ENCODE measurements at regions not wholly inside any gene's neighbourhood (a gene's known extent, or its start where the extent isn't known, plus 50 kb on each side); places are given as distances from the start of the nearest gene placed in this dataset.
A peak's percentile ranks its signal among the peaks of the same experiment; 100 is the strongest.

GRCh38 chr18:42641996-42642395, 473.5 kb downstream of the RIT2 start:
- H3K4me2 ChIP-seq (ENCODE audit: insufficient read depth, low read length): no peak overlapping the region
- no peak overlapping the region for H3K9ac ChIP-seq (replicated peaks; ENCODE audit: extremely low read depth, insufficient read depth, low read length)
- DNase-seq (ENCODE audit: low read depth, low spot score) (no peak), FAIRE-seq (no peak)
- intact Hi-C loops (cut with micrococcal nuclease) (no loop called here), dilution Hi-C loops (cut with MboI; ENCODE audit: extremely low pct_ligation_motif_present, low sequenced_read_pairs) (no loop called here)
- H3K36me3 ChIP-seq (ENCODE audit: control insufficient read depth in 2 of 2, extremely low read depth in 1 of 2, insufficient read depth in 2 of 2, low read length in 2 of 2): no peaks in the 10 kb centered on the region
- H2AFZ ChIP-seq (ENCODE audit: low read depth, low read length): no peak overlapping the region
- H3K9me3 ChIP-seq (replicated peaks; ENCODE audit: control insufficient read depth, insufficient read depth, low read length): no peaks in the 10 kb centered on the region
- no peak overlapping the region for H3K27ac ChIP-seq (ENCODE audit: insufficient read depth, low read depth, low read length)
- TF ChIP-seq FOS (IDR thresholded peaks at IDR 0.05; ENCODE audit: borderline replicate concordance, insufficient read depth, low read length): no peak
- TF ChIP-seq MAX (IDR thresholded peaks at IDR 0.05; ENCODE audit: insufficient read depth, insufficient read length): no peak
- TF ChIP-seq, protein P1, sequence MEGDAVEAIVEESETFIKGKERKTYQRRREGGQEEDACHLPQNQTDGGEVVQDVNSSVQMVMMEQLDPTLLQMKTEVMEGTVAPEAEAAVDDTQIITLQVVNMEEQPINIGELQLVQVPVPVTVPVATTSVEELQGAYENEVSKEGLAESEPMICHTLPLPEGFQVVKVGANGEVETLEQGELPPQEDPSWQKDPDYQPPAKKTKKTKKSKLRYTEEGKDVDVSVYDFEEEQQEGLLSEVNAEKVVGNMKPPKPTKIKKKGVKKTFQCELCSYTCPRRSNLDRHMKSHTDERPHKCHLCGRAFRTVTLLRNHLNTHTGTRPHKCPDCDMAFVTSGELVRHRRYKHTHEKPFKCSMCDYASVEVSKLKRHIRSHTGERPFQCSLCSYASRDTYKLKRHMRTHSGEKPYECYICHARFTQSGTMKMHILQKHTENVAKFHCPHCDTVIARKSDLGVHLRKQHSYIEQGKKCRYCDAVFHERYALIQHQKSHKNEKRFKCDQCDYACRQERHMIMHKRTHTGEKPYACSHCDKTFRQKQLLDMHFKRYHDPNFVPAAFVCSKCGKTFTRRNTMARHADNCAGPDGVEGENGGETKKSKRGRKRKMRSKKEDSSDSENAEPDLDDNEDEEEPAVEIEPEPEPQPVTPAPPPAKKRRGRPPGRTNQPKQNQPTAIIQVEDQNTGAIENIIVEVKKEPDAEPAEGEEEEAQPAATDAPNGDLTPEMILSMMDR (IDR thresholded peaks at IDR 0.05; ENCODE audit: extremely low read depth in 1 of 2, insufficient read depth in 1 of 2, low read depth in 1 of 2, low read length in 2 of 2): no peak
- no peak for TF ChIP-seq MYC (IDR thresholded peaks at IDR 0.05; ENCODE audit: low read depth, low read length)
- no peak for TF ChIP-seq POLR2AphosphoS5 (IDR thresholded peaks at IDR 0.05; ENCODE audit: insufficient read depth, low read depth, low read length)
- POLR2A ChIA-PET: no interaction called here
- no peak overlapping the region for H3K4me3 ChIP-seq (replicated peaks in 1 of 3; ENCODE audit: insufficient read depth in 1 of 3, low read depth in 1 of 3, low read length in 3 of 3)
- H3K79me2 ChIP-seq (ENCODE audit: control insufficient read depth, insufficient read depth, low read length): no peaks in the 10 kb centered on the region
- H3K27me3 ChIP-seq (ENCODE audit: control insufficient read depth in 2 of 2, insufficient read depth in 2 of 2, low read length in 2 of 2): no peaks in the 10 kb centered on the region
- CTCF ChIA-PET: no interaction called here
- peaks cover 34% of the 10 kb centered on the region for H3K4me1 ChIP-seq (ENCODE audit: control insufficient read depth, extremely low read depth, insufficient read depth, low read length)
- no peaks in the 10 kb centered on the region for H4K20me1 ChIP-seq (replicated peaks; ENCODE audit: control insufficient read depth, extremely low read depth, insufficient read depth, low read length)
- BruUV-seq (replicated peaks): no TSS peak
- no peaks in the 10 kb centered on the region for H3K9me1 ChIP-seq (replicated peaks; ENCODE audit: control insufficient read depth, extremely low read depth, insufficient read depth, low read length)

- Histone ChIP-seq H3K27ac (ENCODE audit: insufficient read depth, low read depth, low read length) (peak overlapping the region; percentile 84), H3K9me3 (replicated peaks; ENCODE audit: control insufficient read depth, insufficient read depth, low read length) (no peaks in the 10 kb centered on the region), H4K20me1 (replicated peaks; ENCODE audit: control insufficient read depth, extremely low read depth, insufficient read depth, low read length) (no peaks in the 10 kb centered on the region), H3K4me2 (ENCODE audit: insufficient read depth, low read length) (peak overlapping the region; percentile 64), H3K9ac (replicated peaks; ENCODE audit: extremely low read depth, insufficient read depth, low read length) (peak overlapping the region; percentile 16), H3K4me3 (replicated peaks in 1 of 3; ENCODE audit: insufficient read depth in 1 of 3, low read depth in 1 of 3, low read length in 3 of 3) (no peak overlapping the region), H3K9me1 (replicated peaks; ENCODE audit: control insufficient read depth, extremely low read depth, insufficient read depth, low read length) (no peaks in the 10 kb centered on the region), H2AFZ (ENCODE audit: low read depth, low read length) (no peak overlapping the region), H3K27me3 (ENCODE audit: control insufficient read depth in 2 of 2, insufficient read depth in 2 of 2, low read length in 2 of 2) (no peaks in the 10 kb centered on the region), H3K4me1 (ENCODE audit: control insufficient read depth, extremely low read depth, insufficient read depth, low read length) (peaks cover 43% of the 10 kb centered on the region), H3K79me2 (ENCODE audit: control insufficient read depth, insufficient read depth, low read length) (no peaks in the 10 kb centered on the region), H3K36me3 (ENCODE audit: control insufficient read depth in 2 of 2, extremely low read depth in 1 of 2, insufficient read depth in 2 of 2, low read length in 2 of 2) (no peaks in the 10 kb centered on the region)
- ChIA-PET CTCF (interaction anchor here (0.8 to 1.6 kb wide), 5 partner anchors 9 to 627 kb away, joined by 3 to 14 read pairs (median 5); no protein-coding TSS in a partner anchor), POLR2A (no interaction called here)
- DNase-seq (ENCODE audit: low read depth, low spot score) (peak; percentile 89), FAIRE-seq (peak; percentile 90)
- TF ChIP-seq FOS (IDR thresholded peaks at IDR 0.05; ENCODE audit: borderline replicate concordance, insufficient read depth, low read length) (peak; percentile 54), JUN (IDR thresholded peaks at IDR 0.05; ENCODE audit: borderline replicate concordance, insufficient read depth, insufficient read length, low read depth) (peak; percentile 75), POLR2AphosphoS5 (IDR thresholded peaks at IDR 0.05; ENCODE audit: insufficient read depth, low read depth, low read length) (peak; percentile 93), MAX (IDR thresholded peaks at IDR 0.05; ENCODE audit: insufficient read depth, insufficient read length) (peak; percentile 13), GATA2 (IDR thresholded peaks at IDR 0.05; ENCODE audit: insufficient read depth, insufficient read length, low read depth, low read length) (peak; percentile 99), POLR2A (IDR thresholded peaks at IDR 0.05; ENCODE audit: low read depth, low read length) (peak; percentile 92), MYC (IDR thresholded peaks at IDR 0.05; ENCODE audit: low read depth, low read length) (no peak)
- TF ChIP-seq, protein P1 (IDR thresholded peaks at IDR 0.05; ENCODE audit: extremely low read depth in 1 of 2, insufficient read depth in 1 of 2, low read depth in 1 of 2, low read length in 2 of 2): no peak
- intact Hi-C loops (cut with micrococcal nuclease) (loop anchor here (1.0 to 2.0 kb wide), 2 partner anchors 30 to 286 kb away; no protein-coding TSS in a partner anchor), dilution Hi-C loops (cut with MboI; ENCODE audit: extremely low pct_ligation_motif_present, low sequenced_read_pairs) (no loop called here)
- BruUV-seq (replicated peaks): no TSS peak
Observed at GRCh38 chr18:42644729-42645131, 470.8 kb downstream of the RIT2 start.

All from endothelial cell of umbilical vein (primary cell).